Tibial artery (tissue), 4 donors: ENCODE measurements at regions not wholly inside any gene's neighbourhood (a gene's known extent, or its start where the extent isn't known, plus 50 kb on each side); places are given as distances from the start of the nearest gene placed in this dataset.
"Not testable (repeated sequence)": the region's sequence is repeated elsewhere in the genome, so short reads cannot be mapped to it uniquely, and the experiment has no call there.

Experiments
- DNase-seq, 2 donors: peaks; one replicate each; pipeline ENCODE4 v3.0.0-alpha.2; 2019
- H3K27ac ChIP-seq, 2 donors: fragments of 200-600 bp; sonication (generic) in 1 of 2; 1 replicate in 1 of 2; 2 replicates in 1 of 2; pipeline ENCODE4 v1.5.1; 2018 to 2019; ENCODE audit warnings: mild to moderate bottlenecking in 1 of 2
- H3K27me3 ChIP-seq, 2 donors: fragments of 200-600 bp; sonication (generic) in 1 of 2; one replicate each; pipeline versions ENCODE4 v1.5.1 to v1.6.0; 2016 to 2019
- H3K36me3 ChIP-seq, 3 donors: fragments of 200-600 bp; sonication (generic) in 2 of 3; one replicate each; pipeline ENCODE4 v1.5.1; 2016 to 2019; ENCODE audit warnings: mild to moderate bottlenecking in 2 of 3
- H3K4me1 ChIP-seq, 4 donors: fragments of 200-600 bp; sonication (generic) in 2 of 4; 1 replicate in 3 of 4; 2 replicates in 1 of 4; pipeline ENCODE4 v1.5.1; 2016 to 2019
- H3K4me3 ChIP-seq, 2 donors: fragments of 200-600 bp; sonication (generic) in 1 of 2; 1 replicate in 1 of 2; 2 replicates in 1 of 2; pipeline ENCODE4 v1.5.1; 2018 to 2019; ENCODE audit warnings: mild to moderate bottlenecking in 2 of 2
- H3K9me3 ChIP-seq, 3 donors: fragments of 200-600 bp; sonication (generic) in 1 of 3; one replicate each; pipeline ENCODE4 v1.5.1; 2016 to 2019
- CTCF ChIP-seq, 2 experiments: fragments of 200-600 bp in 1 of 2; fragments of 450-650 bp in 1 of 2; IDR thresholded peaks; one replicate each; pipeline ENCODE4 v1.5.1; 2017 to 2019; ENCODE audit warnings: antibody characterized with exemption in 2 of 2, mild to moderate bottlenecking in 1 of 2, moderate library complexity in 1 of 2
- intact Hi-C: fragments of 100-400 bp; cut with DNase I; formaldehyde crosslinking; loops from one replicate; pipeline ENCODE4 v1.15.0; 2023; ENCODE audit warnings: low total_unique reads

- no peak for TF ChIP-seq CTCF (IDR thresholded peaks at IDR 0.05)
- H3K27me3 ChIP-seq = no peaks in the 10 kb centered on the region
- no peak overlapping the region for H3K4me3 ChIP-seq
- no peaks in the 10 kb centered on the region for H3K9me3 ChIP-seq
- no peaks in the 10 kb centered on the region for H3K36me3 ChIP-seq
- no peak overlapping the region for H3K27ac ChIP-seq
- intact Hi-C loops = no loop called here
- H3K4me1 ChIP-seq = no peaks in the 10 kb centered on the region
- no peak for DNase-seq
Measured at GRCh38 chr13:55572408-55572807, 1568.3 kb upstream of the PRR20A start.

GRCh38 chr13:55572862-55573261, 1567.9 kb upstream of the PRR20A start:
- Histone ChIP-seq H3K4me1 (no peaks in the 10 kb centered on the region), H3K27ac (no peak overlapping the region), H3K4me3 (no peak overlapping the region), H3K9me3 (no peaks in the 10 kb centered on the region), H3K36me3 (no peaks in the 10 kb centered on the region), H3K27me3 (no peaks in the 10 kb centered on the region)
- intact Hi-C loops = no loop called here
- no peak for DNase-seq
- TF ChIP-seq CTCF (IDR thresholded peaks at IDR 0.05) = no peak

GRCh38 chr13:55573565-55573964, 1567.2 kb upstream of the PRR20A start:
- TF ChIP-seq CTCF (IDR thresholded peaks at IDR 0.05) = no peak
- intact Hi-C loops = no loop called here
- no peak for DNase-seq

GRCh38 chr13:55576389-55576788, 1564.3 kb upstream of the PRR20A start:
- no peak for TF ChIP-seq CTCF (IDR thresholded peaks at IDR 0.05)
- DNase-seq = no peak
- Histone ChIP-seq H3K36me3 (no peaks in the 10 kb centered on the region), H3K9me3 (no peaks in the 10 kb centered on the region), H3K27ac (no peak overlapping the region), H3K27me3 (no peaks in the 10 kb centered on the region), H3K4me1 (no peaks in the 10 kb centered on the region), H3K4me3 (no peak overlapping the region)
- intact Hi-C loops = no loop called here

More at GRCh38 chr13:55573565-55573964, 1567.2 kb upstream of the PRR20A start:
- H3K27me3 ChIP-seq = no peaks in the 10 kb centered on the region
- no peak overlapping the region for H3K4me3 ChIP-seq
- H3K4me1 ChIP-seq = no peaks in the 10 kb centered on the region
- no peaks in the 10 kb centered on the region for H3K36me3 ChIP-seq
- no peaks in the 10 kb centered on the region for H3K9me3 ChIP-seq
- no peak overlapping the region for H3K27ac ChIP-seq

GRCh38 chr13:55577082-55577846, 1563.5 kb upstream of the PRR20A start:
- Histone ChIP-seq H3K36me3 (no peaks in the 10 kb centered on the region), H3K4me3 (no peak overlapping the region), H3K27me3 (no peaks in the 10 kb centered on the region), H3K4me1 (no peaks in the 10 kb centered on the region), H3K27ac (no peak overlapping the region), H3K9me3 (no peaks in the 10 kb centered on the region)
- DNase-seq = no peak
- TF ChIP-seq CTCF (IDR thresholded peaks at IDR 0.05) = no peak
- intact Hi-C loops = no loop called here

- Histone ChIP-seq H3K27me3 (no peaks in the 10 kb centered on the region), H3K36me3 (no peaks in the 10 kb centered on the region), H3K27ac (no peak overlapping the region), H3K4me3 (no peak overlapping the region), H3K9me3 (no peaks in the 10 kb centered on the region), H3K4me1 (no peaks in the 10 kb centered on the region)
- DNase-seq = no peak
- intact Hi-C loops = no loop called here
- TF ChIP-seq CTCF (IDR thresholded peaks at IDR 0.05) = no peak
Measured at GRCh38 chr13:55577847-55578210, 1562.9 kb upstream of the PRR20A start.

GRCh38 chr13:55582294-55582693, 1558.4 kb upstream of the PRR20A start:
- DNase-seq, H3K4me3 ChIP-seq, H3K9me3 ChIP-seq, intact Hi-C loops, H3K36me3 ChIP-seq, H3K27me3 ChIP-seq, H3K4me1 ChIP-seq, H3K27ac ChIP-seq: not testable (repeated sequence)
